NOMO-1 (cell line): ENCODE measurements at regions not wholly inside any gene's neighbourhood (a gene's known extent, or its start where the extent isn't known, plus 50 kb on each side); places are given as distances from the start of the nearest gene placed in this dataset.
"Not testable (repeated sequence)": the region's sequence is repeated elsewhere in the genome, so short reads cannot be mapped to it uniquely, and the experiment has no call there.

Source experiments
- DNase-seq, 2 experiments: peaks; one replicate each; lab custom pipeline; 2025; ENCODE audit not compliant: unreplicated experiment in 2 of 2; lab: John Stamatoyannopoulos, UW

DNA sequence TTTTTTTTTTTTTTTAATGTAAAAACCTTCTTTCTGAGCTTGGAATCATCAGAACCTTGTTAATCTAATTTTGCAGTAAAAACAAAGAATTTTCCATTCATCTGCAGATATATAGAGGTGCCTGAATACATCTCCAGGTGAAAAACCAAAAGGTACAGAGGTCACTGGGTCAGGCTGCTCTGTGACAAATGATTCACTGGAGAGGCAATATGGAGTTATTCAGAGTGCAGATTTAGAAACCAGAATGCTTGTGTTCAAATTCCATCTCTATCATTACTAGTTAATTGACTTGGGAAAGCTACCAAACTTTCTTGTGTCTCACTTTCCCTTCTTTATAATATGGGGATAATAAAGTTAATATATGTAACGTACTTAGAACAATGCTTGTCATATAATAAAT is 51.5 kb upstream of the C1orf53 start:
- no peak for DNase-seq

- DNase-seq = no peak
Measured at GRCh38 chr1:197850042-197850441, 52.4 kb upstream of the C1orf53 start.

DNA sequence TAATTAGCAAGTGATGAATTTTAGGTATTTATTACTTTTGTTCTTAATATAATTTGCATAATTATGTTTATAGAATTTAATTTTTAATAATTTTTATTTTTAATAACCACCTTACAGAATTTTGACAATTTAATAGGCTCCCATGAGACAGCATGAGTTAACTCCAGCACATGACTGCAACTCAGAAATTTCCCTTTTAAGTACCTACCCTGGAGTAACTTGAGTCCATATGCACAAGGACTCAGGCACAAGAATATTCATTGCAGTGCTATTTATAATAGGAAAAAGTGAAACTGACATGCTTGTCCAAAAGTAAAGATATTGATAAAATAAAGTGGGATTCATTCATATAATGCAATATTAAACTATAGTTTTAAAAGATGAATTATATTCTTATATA is 54.1 kb upstream of the C1orf53 start:
- no peak for DNase-seq

DNA sequence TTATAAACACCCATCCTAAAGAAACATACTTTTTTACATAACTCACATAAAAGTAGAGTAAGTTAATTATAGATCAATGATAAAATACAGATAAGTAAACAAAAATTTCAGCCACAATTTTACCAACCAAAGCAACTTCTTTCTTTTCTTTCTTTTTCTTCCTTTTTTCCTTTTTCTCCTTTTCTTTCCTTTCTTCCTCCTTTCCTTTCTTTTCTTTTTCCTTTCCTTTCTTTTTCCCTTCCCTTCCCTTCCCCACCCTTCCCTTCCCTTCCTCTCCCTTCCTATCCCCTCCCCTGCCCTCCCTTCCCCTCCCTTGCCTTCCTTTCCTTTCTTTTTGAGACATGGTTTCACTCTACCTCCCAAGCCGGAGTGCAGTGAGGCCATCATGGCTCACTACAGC is 56.5 kb upstream of the C1orf53 start:
- no peak for DNase-seq

DNA sequence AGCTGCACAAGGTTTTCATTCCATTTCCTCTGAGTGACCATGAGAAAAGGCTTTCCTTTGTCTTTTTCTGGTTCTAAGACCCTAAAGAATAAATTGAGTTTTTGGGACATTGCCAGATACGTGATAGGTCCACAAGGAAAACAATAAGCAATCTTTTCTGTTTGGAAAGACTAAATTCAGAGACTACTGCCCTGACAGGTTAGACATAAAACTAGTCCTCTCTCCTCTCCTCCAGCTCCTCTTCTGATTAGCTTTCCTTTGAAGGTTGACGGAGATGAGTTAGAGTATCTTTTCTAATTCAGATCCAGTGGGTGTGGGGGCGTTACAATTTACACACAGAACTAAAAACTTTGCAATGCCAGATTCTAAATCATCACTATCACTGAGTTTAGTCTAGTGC is 57.8 kb upstream of the C1orf53 start:
- no peak for DNase-seq

DNA sequence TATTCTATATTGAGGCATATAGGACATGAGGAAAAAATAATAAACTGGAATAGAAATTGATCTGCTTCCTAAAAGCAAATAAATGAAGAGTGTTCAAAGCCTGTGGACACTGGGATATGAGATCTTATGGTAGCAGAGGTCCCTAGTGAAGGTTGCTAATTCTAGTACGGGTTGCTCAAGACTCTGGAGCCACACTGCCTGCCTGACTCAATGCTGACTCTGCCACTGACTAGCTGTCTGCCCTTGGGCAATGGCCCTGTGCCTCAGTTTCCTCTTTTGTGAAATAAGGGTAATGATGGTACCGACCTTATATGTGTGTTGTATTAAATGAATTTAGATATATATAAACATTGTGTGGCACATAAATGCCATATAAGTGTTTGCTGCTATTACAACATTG is 59.0 kb upstream of the C1orf53 start:
- DNase-seq = no peak

- DNase-seq = no peak
Measured at GRCh38 chr1:197842646-197843045, 59.8 kb upstream of the C1orf53 start.

DNA sequence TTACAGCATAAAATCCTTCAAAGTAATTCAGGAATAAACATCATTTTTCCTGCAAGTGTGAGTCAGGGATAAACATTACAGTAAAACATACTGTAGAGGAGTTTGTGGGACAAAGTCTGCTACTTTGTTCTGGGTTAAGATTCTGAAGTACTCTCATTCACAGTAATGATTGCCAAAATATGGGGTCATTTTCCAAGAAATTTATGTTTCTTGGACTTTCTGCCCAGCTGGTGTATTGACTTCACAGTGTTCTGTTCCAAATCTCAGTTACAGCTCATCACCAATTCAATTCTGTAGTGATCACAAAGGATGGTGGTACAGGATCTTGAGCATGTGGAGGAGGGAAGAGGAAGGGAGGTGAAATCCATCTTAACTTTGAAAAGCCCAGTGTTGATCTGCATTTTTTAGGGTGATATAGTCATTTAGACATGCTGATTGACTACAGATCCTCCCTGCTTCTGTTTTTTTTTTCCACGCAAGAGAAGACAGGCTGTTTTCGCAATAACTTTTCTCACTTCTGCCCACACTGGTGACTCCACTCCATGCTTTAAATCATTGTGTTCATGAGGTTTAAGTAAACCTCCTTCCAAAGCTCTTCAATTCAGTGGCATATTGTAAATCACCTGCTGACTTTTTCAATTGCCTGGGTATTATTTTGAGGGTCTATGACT is 60.4 kb upstream of the C1orf53 start:
- DNase-seq = peak; percentile 37 to 80

DNA sequence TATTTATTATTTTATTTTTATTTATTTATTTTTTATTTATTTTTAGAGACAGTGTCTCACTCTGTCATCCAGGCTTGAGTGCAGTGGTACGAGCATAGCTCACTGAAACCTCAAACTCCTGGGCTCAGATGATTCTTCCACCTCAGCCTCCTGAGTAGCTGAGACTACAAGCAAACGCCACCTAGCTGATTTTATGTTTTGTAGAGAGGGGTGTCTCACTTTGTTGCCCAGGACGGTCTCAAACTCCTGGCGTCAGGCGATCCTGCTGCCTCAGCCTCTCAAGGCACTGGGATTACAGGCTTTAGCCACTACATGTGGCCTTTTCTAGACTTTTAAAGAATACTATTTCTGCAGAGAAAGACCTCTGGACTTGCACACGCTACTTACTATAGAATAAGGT is 61.3 kb upstream of the C1orf53 start:
- no peak for DNase-seq

- DNase-seq = not testable (repeated sequence)
Measured at GRCh38 chr1:197839786-197840185, 62.6 kb upstream of the C1orf53 start.

- DNase-seq = peak; percentile 71 to 75
Measured at GRCh38 chr1:197838836-197839235, 63.6 kb upstream of the DENND1B start.

DNA sequence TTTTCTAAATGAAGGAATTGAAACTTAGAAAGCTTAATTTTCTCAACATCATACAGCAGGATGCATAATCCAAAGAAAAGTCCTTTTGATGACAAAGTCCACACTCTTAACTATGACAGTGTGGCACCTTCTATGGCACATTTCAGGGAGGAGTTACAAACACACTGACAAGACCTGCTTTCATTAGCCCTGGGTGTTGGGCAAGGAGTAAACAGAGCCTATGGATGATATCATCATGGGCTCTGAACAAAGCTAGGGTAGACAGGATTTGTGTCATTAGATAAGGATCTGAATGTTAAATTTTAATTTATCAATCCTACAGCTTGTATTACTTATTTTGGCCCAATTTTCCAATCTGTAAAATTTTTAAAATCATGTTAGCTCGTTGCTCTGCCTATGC is 62.6 kb upstream of the DENND1B start:
- DNase-seq = no peak

DNA sequence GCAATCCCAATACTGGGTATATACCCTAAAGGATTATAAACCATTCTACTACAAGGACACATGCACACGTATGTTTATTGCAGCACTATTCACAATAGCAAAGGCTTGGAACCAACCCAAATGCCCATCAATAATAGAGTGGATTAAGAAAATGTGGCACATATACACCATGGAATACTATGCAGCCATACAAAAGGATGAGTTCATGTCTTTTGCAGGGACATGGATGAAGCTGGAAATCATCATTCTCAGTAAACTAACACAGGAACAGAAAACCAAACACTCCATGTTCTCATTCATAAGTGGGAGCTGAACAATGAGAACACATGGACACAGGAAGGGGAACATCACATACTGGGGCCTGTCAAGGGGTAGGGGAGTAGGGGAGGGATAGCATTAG is 61.1 kb upstream of the DENND1B start:
- not testable (repeated sequence) for DNase-seq

DNA sequence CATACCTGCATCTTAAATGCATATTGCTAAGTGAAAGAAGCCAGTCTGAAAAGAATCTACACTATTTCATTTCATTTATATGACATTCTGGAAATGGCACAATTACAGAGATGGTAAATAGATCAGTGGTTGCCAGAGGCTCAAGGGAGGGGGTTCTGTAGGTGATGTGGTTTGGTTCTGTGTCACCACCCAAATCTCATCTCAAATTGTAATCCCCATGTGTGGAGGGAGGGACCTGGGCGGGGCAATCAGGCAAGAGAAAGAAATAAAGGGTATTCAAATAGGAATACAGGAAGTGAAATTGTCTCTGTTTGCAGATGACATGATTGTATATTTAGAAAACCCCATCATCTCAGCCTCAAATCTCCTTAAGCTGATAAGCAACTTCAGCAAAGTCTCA is 53.7 kb upstream of the DENND1B start:
- DNase-seq = not testable (repeated sequence)

- DNase-seq = no peak
Measured at GRCh38 chr1:197825541-197825940, 50.3 kb upstream of the DENND1B start.
